Esophagus (tissue), 2 donors: ENCODE measurements at regions not wholly inside any gene's neighbourhood (a gene's known extent, or its start where the extent isn't known, plus 50 kb on each side); places are given as distances from the start of the nearest gene placed in this dataset.

ENCODE experiments used
- H3K27ac ChIP-seq, 2 donors: one replicate each; pipeline ENCODE4 v1.5.1; 2013; ENCODE audit warnings: low read depth in 2 of 2, mild to moderate bottlenecking in 2 of 2, inconsistent platforms in 1 of 2, low read length in 1 of 2, moderate library complexity in 1 of 2
- H3K27me3 ChIP-seq, 2 donors: one replicate each; pipeline ENCODE4 v1.6.1; 2013; ENCODE audit warnings: low read length in 2 of 2, control low read depth in 1 of 2, mild to moderate bottlenecking in 1 of 2; ENCODE audit not compliant: insufficient read depth in 2 of 2, control insufficient read depth in 1 of 2
- H3K36me3 ChIP-seq, 2 donors: one replicate each; pipeline ENCODE4 v1.6.1; 2013; ENCODE audit warnings: low read length in 1 of 2; ENCODE audit not compliant: control insufficient read depth in 2 of 2, insufficient read depth in 2 of 2
- H3K4me1 ChIP-seq, 2 donors: one replicate each; pipeline ENCODE4 v1.6.1; 2013; ENCODE audit warnings: low read length in 1 of 2; ENCODE audit not compliant: control insufficient read depth in 2 of 2, insufficient read depth in 2 of 2
- H3K4me3 ChIP-seq, 2 donors: one replicate each; pipeline ENCODE4 v1.5.1; 2013; ENCODE audit warnings: low read length in 2 of 2, mild to moderate bottlenecking in 2 of 2, low read depth in 1 of 2, moderate library complexity in 1 of 2
- H3K9me3 ChIP-seq, 2 donors: one replicate each; pipeline ENCODE4 v1.6.1; 2013; ENCODE audit warnings: mild to moderate bottlenecking in 2 of 2, low read depth in 1 of 2, low read length in 1 of 2, moderate library complexity in 1 of 2; ENCODE audit not compliant: control insufficient read depth in 2 of 2, insufficient read depth in 1 of 2
- WGBS, 2 donors: extraction: QIAGEN DNeasy Blood & Tissue Kit; methylation state at CpG; one replicate each; pipeline ENCODE4 v1.1.7; 2013; 5-methylcytosine and 5-hydroxymethylcytosine counted together
- donor health status: healthy with polysubstance abuse.
- donor health status: Bipolar disorder and iron deficiency.

GRCh38 chr16:66240088-66240487 is 126.4 kb upstream of the CDH5 start:
- Histone ChIP-seq H3K27me3 (no peaks in the 10 kb centered on the region), H3K4me1 (no peaks in the 10 kb centered on the region), H3K9me3 (no peaks in the 10 kb centered on the region), H3K36me3 (no peaks in the 10 kb centered on the region), H3K4me3 (no peak overlapping the region), H3K27ac (no peak overlapping the region)
- 89 to 92% methylated on average over 6 of the region's 6 CpGs for WGBS, 2 donors

GRCh38 chr16:66238696-66239095 is 127.8 kb upstream of the CDH5 start:
- Histone ChIP-seq H3K36me3 (no peaks in the 10 kb centered on the region), H3K27me3 (no peaks in the 10 kb centered on the region), H3K9me3 (no peaks in the 10 kb centered on the region), H3K4me1 (no peaks in the 10 kb centered on the region), H3K27ac (no peak overlapping the region), H3K4me3 (no peak overlapping the region)
- WGBS, 2 donors: 89 to 92% methylated on average over 1 of the region's 1 CpG

GRCh38 chr16:66236301-66236700 is 130.2 kb upstream of the CDH5 start:
- Histone ChIP-seq H3K36me3 (no peaks in the 10 kb centered on the region), H3K4me3 (no peak overlapping the region), H3K9me3 (no peaks in the 10 kb centered on the region), H3K27ac (no peak overlapping the region), H3K4me1 (no peaks in the 10 kb centered on the region), H3K27me3 (no peaks in the 10 kb centered on the region)
- 82 to 85% methylated on average over 12 of the region's 12 CpGs for WGBS, 2 donors

GRCh38 chr16:66231452-66232160 is 134.9 kb upstream of the CDH5 start:
- H3K4me1 ChIP-seq: no peaks in the 10 kb centered on the region
- H3K36me3 ChIP-seq: no peaks in the 10 kb centered on the region
- H3K27me3 ChIP-seq: no peaks in the 10 kb centered on the region
- no peak overlapping the region for H3K27ac ChIP-seq
- no peak overlapping the region for H3K4me3 ChIP-seq
- H3K9me3 ChIP-seq: no peaks in the 10 kb centered on the region
- 61 to 77% methylated on average over 9 of the region's 9 CpGs for WGBS, 2 donors

- Histone ChIP-seq H3K27ac (no peak overlapping the region), H3K9me3 (no peaks in the 10 kb centered on the region), H3K4me3 (no peak overlapping the region), H3K4me1 (no peaks in the 10 kb centered on the region), H3K36me3 (no peaks in the 10 kb centered on the region), H3K27me3 (no peaks in the 10 kb centered on the region)
- WGBS, 2 donors: 76 to 80% methylated on average over 4 of the region's 4 CpGs
Measured at GRCh38 chr16:66229651-66230050, 136.8 kb upstream of the CDH5 start.

GRCh38 chr16:66228792-66229191 is 137.7 kb upstream of the CDH5 start:
- Histone ChIP-seq H3K9me3 (no peaks in the 10 kb centered on the region), H3K4me3 (no peak overlapping the region), H3K4me1 (no peaks in the 10 kb centered on the region), H3K27ac (no peak overlapping the region), H3K36me3 (no peaks in the 10 kb centered on the region), H3K27me3 (no peaks in the 10 kb centered on the region)
- 64 to 69% methylated on average over 7 of the region's 7 CpGs for WGBS, 2 donors

GRCh38 chr16:66227766-66228530 is 138.5 kb upstream of the CDH5 start:
- Histone ChIP-seq H3K27me3 (no peaks in the 10 kb centered on the region), H3K4me3 (no peak overlapping the region)
- WGBS, 2 donors: 83 to 92% methylated on average over 8 of the region's 8 CpGs

GRCh38 chr16:66226762-66227161 is 139.7 kb upstream of the CDH5 start:
- Histone ChIP-seq H3K4me1 (no peaks in the 10 kb centered on the region), H3K27me3 (no peaks in the 10 kb centered on the region), H3K27ac (no peak overlapping the region), H3K9me3 (no peaks in the 10 kb centered on the region), H3K4me3 (no peak overlapping the region), H3K36me3 (no peaks in the 10 kb centered on the region)
- WGBS, 2 donors: 78 to 81% methylated on average over 5 of the region's 5 CpGs

More at GRCh38 chr16:66227766-66228530, 138.5 kb upstream of the CDH5 start:
- Histone ChIP-seq H3K9me3 (no peaks in the 10 kb centered on the region), H3K27ac (no peak overlapping the region), H3K36me3 (no peaks in the 10 kb centered on the region), H3K4me1 (no peaks in the 10 kb centered on the region)

GRCh38 chr16:66225696-66226095 is 140.8 kb upstream of the CDH5 start:
- WGBS, 2 donors: 88 to 89% methylated on average over 5 of the region's 5 CpGs
- no peaks in the 10 kb centered on the region for H3K27me3 ChIP-seq
- no peaks in the 10 kb centered on the region for H3K36me3 ChIP-seq
- H3K4me1 ChIP-seq: no peaks in the 10 kb centered on the region
- H3K9me3 ChIP-seq: no peaks in the 10 kb centered on the region
- H3K4me3 ChIP-seq: no peak overlapping the region
- no peak overlapping the region for H3K27ac ChIP-seq

- no peak overlapping the region for H3K27ac ChIP-seq
- WGBS, 2 donors: 43 to 48% methylated on average over 8 of the region's 8 CpGs
- no peaks in the 10 kb centered on the region for H3K4me1 ChIP-seq
- no peak overlapping the region for H3K4me3 ChIP-seq
- H3K27me3 ChIP-seq: no peaks in the 10 kb centered on the region
- H3K9me3 ChIP-seq: no peaks in the 10 kb centered on the region
- no peaks in the 10 kb centered on the region for H3K36me3 ChIP-seq
Measured at GRCh38 chr16:66224626-66225025, 141.9 kb upstream of the CDH5 start.
